Neural cell (in vitro differentiated cells): ENCODE measurements at regions not wholly inside any gene's neighbourhood (a gene's known extent, or its start where the extent isn't known, plus 50 kb on each side); places are given as distances from the start of the nearest gene placed in this dataset.

Experiments used
- H2AFZ ChIP-seq: fragments of 200-600, 300-800 bp; sonication (generic), shearing (Covaris generic); 2 replicates; pipeline ENCODE4 v1.6.0; 2014; ENCODE audit warnings: low read depth, mild to moderate bottlenecking, antibody characterized with exemption, low read length, moderate library complexity
- H3F3A ChIP-seq: fragments of 200-600 bp; shearing (Covaris generic); 2 replicates; pipeline ENCODE4 v1.6.1; 2016; ENCODE audit warnings: mild to moderate bottlenecking, moderate library complexity, mixed read lengths, antibody characterized with exemption, low read length; ENCODE audit not compliant: insufficient read depth, poor library complexity, severe bottlenecking
- H3K27ac ChIP-seq: fragments of 200-600, 300-800 bp; sonication (generic), shearing (Covaris generic); 2 replicates; pipeline ENCODE4 v1.5.1; 2014; ENCODE audit warnings: mild to moderate bottlenecking, low read length, moderate library complexity
- H3K27me3 ChIP-seq: fragments of 300-800, 200-600 bp; sonication (generic), shearing (Covaris generic); 2 replicates; pipeline ENCODE4 v1.6.0; 2014; ENCODE audit warnings: mild to moderate bottlenecking, low read depth, low read length, moderate library complexity; ENCODE audit not compliant: insufficient read depth
- H3K36me3 ChIP-seq: fragments of 300-800, 200-600 bp; sonication (generic), shearing (Covaris generic); 2 replicates; pipeline ENCODE4 v1.5.1; 2014; ENCODE audit warnings: mild to moderate bottlenecking, antibody characterized with exemption, low read length, moderate library complexity; ENCODE audit not compliant: insufficient read depth
- H3K4me2 ChIP-seq: fragments of 300-800, 200-600 bp; sonication (generic), shearing (Covaris generic); 2 replicates; pipeline ENCODE4 v1.6.0; 2014; ENCODE audit warnings: mild to moderate bottlenecking, low read length
- H3K4me3 ChIP-seq: fragments of 300-800, 200-600 bp; sonication (generic), shearing (Covaris generic); 2 replicates; pipeline ENCODE4 v1.5.1; 2014; ENCODE audit warnings: mild to moderate bottlenecking, low read length, moderate library complexity
- H3K79me2 ChIP-seq: fragments of 200-600 bp; shearing (Covaris generic); replicated peaks from 2 replicates; pipeline ENCODE4 v1.6.0; 2014; ENCODE audit warnings: mild to moderate bottlenecking, low read length, moderate library complexity; ENCODE audit not compliant: insufficient read depth
- H3K9ac ChIP-seq: fragments of 300-800, 200-600 bp; sonication (generic), shearing (Covaris generic); 2 replicates; pipeline ENCODE4 v1.6.1; 2016; ENCODE audit warnings: mild to moderate bottlenecking, low read length, mixed read lengths
- H3K9me2 ChIP-seq: fragments of 200-600 bp; shearing (Covaris generic); 2 replicates; pipeline ENCODE4 v1.6.1; 2016; ENCODE audit warnings: mild to moderate bottlenecking, low read length, mixed read lengths; ENCODE audit not compliant: insufficient read depth
- H3K9me3 ChIP-seq: fragments of 200-600, 300-800 bp; sonication (generic), shearing (Covaris generic); 2 replicates; pipeline ENCODE4 v1.6.1; 2016; ENCODE audit warnings: mild to moderate bottlenecking, mixed run types, low read length, moderate library complexity, mixed read lengths
- H4K20me1 ChIP-seq: fragments of 200-600 bp; shearing (Covaris generic); 2 replicates; pipeline ENCODE4 v1.6.1; 2016; ENCODE audit warnings: mild to moderate bottlenecking, mixed run types; ENCODE audit not compliant: insufficient read depth
- CTCF ChIP-seq: fragments of 450-650 bp; IDR thresholded peaks from 2 replicates; pipeline ENCODE4 v1.5.1; 2014; ENCODE audit warnings: antibody characterized with exemption, mild to moderate bottlenecking, moderate library complexity; ENCODE audit not compliant: poor library complexity, severe bottlenecking
- EP300 ChIP-seq: fragments of 450-650 bp; conservative IDR thresholded peaks from 2 replicates; pipeline ENCODE4 v1.6.1; 2014; ENCODE audit warnings: antibody characterized with exemption, mild to moderate bottlenecking, moderate library complexity; ENCODE audit not compliant: poor library complexity, severe bottlenecking
- EZH2 ChIP-seq: fragments of 200-600, 300-800 bp; shearing (Covaris generic), sonication (generic); IDR thresholded peaks from 2 replicates; pipeline ENCODE4 v1.6.1; 2014; ENCODE audit warnings: antibody characterized with exemption, low read length, borderline replicate concordance, mild to moderate bottlenecking; ENCODE audit not compliant: insufficient read depth, poor library complexity, severe bottlenecking
- MXI1 ChIP-seq: fragments of 450-650 bp; conservative IDR thresholded peaks from 2 replicates; pipeline ENCODE4 v1.6.1; 2014; ENCODE audit warnings: antibody characterized with exemption, mild to moderate bottlenecking; ENCODE audit not compliant: poor library complexity, severe bottlenecking
- POLR2AphosphoS5 ChIP-seq: IDR thresholded peaks from 2 replicates; pipeline ENCODE4 v1.6.1; 2012
- RAD21 ChIP-seq: fragments of 450-650 bp; conservative IDR thresholded peaks from 2 replicates; pipeline ENCODE4 v1.6.1; 2014; ENCODE audit warnings: antibody characterized with exemption, mild to moderate bottlenecking, moderate library complexity
- REST ChIP-seq: IDR thresholded peaks from 2 replicates; pipeline ENCODE4 v1.6.1; 2012; ENCODE audit warnings: borderline replicate concordance
- SMC3 ChIP-seq: fragments of 450-650 bp; conservative IDR thresholded peaks from 2 replicates; pipeline ENCODE4 v1.6.1; 2014; ENCODE audit warnings: antibody characterized with exemption, mild to moderate bottlenecking, moderate library complexity; ENCODE audit not compliant: poor library complexity
- TAF1 ChIP-seq: IDR thresholded peaks from 2 replicates; pipeline ENCODE4 v1.6.1; 2012; ENCODE audit warnings: low read depth

GRCh38 chr3:72229952-72230351 lies 445.0 kb upstream of the PROK2 start:
- no peaks in the 10 kb centered on the region for H3F3A ChIP-seq
- TF ChIP-seq TAF1, result no peak
- TF ChIP-seq CTCF, result no peak
- TF ChIP-seq MXI1, result no peak
- TF ChIP-seq EP300, result no peak
- TF ChIP-seq RAD21, result no peak
- no peak for TF ChIP-seq SMC3
- no peak for TF ChIP-seq REST
- no peak for TF ChIP-seq POLR2AphosphoS5
- TF ChIP-seq EZH2, result no peak
- H3K27ac ChIP-seq, result no peak overlapping the region

GRCh38 chr3:72227486-72228070 lies 442.6 kb upstream of the PROK2 start:
- H3K79me2 ChIP-seq, result no peaks in the 10 kb centered on the region
- H3K9me2 ChIP-seq, result no peaks in the 10 kb centered on the region
- no peak overlapping the region for H3K4me3 ChIP-seq
- no peaks in the 10 kb centered on the region for H4K20me1 ChIP-seq
- H3K36me3 ChIP-seq, result no peaks in the 10 kb centered on the region
- no peak overlapping the region for H3K4me2 ChIP-seq
- no peak overlapping the region for H2AFZ ChIP-seq
- no peaks in the 10 kb centered on the region for H3K27me3 ChIP-seq
- H3K9me3 ChIP-seq, result peaks cover 9% of the 10 kb centered on the region
- H3K27ac ChIP-seq, result no peak overlapping the region
- TF ChIP-seq EZH2, result no peak
- no peak for TF ChIP-seq SMC3
- no peak for TF ChIP-seq MXI1
- no peak for TF ChIP-seq RAD21
- TF ChIP-seq CTCF, result no peak
- no peak for TF ChIP-seq TAF1
- TF ChIP-seq POLR2AphosphoS5, result no peak
- no peak for TF ChIP-seq EP300
- TF ChIP-seq REST, result no peak
- no peaks in the 10 kb centered on the region for H3F3A ChIP-seq
- H3K9ac ChIP-seq, result no peak overlapping the region

More at GRCh38 chr3:72229952-72230351, 445.0 kb upstream of the PROK2 start:
- no peak overlapping the region for H3K4me2 ChIP-seq
- no peak overlapping the region for H3K9ac ChIP-seq
- no peaks in the 10 kb centered on the region for H4K20me1 ChIP-seq
- no peaks in the 10 kb centered on the region for H3K27me3 ChIP-seq
- no peak overlapping the region for H3K4me3 ChIP-seq
- no peak overlapping the region for H2AFZ ChIP-seq
- no peaks in the 10 kb centered on the region for H3K79me2 ChIP-seq
- peaks cover 9% of the 10 kb centered on the region for H3K9me3 ChIP-seq
- H3K36me3 ChIP-seq, result no peaks in the 10 kb centered on the region
- H3K9me2 ChIP-seq, result no peaks in the 10 kb centered on the region
